DND-41 (cell line): ENCODE measurements at regions not wholly inside any gene's neighbourhood (a gene's known extent, or its start where the extent isn't known, plus 50 kb on each side); places are given as distances from the start of the nearest gene placed in this dataset.

Experiments
- CTCF ChIP-seq: IDR thresholded peaks from 2 replicates; pipeline ENCODE4 v1.5.1; 2012; ENCODE audit warnings: borderline replicate concordance, low read length, moderate library complexity, mild to moderate bottlenecking; ENCODE audit not compliant: poor library complexity, severe bottlenecking; ENCODE audit errors: extremely low read depth
- EZH2 ChIP-seq: IDR thresholded peaks from 3 replicates; pipeline ENCODE4 v1.6.1; 2012; ENCODE audit warnings: borderline replicate concordance, low read depth, mild to moderate bottlenecking, moderate library complexity, low read length, inconsistent platforms; ENCODE audit not compliant: severe bottlenecking

GRCh38 chr10:9449530-9449929 lies 1395.0 kb downstream of the GATA3 start:
- TF ChIP-seq CTCF (no peak), EZH2 (no peak)
